ENCODE measurements at regions not wholly inside any gene's neighbourhood (a gene's known extent, or its start where the extent isn't known, plus 50 kb on each side); places are given as distances from the start of the nearest gene placed in this dataset.

DNA sequence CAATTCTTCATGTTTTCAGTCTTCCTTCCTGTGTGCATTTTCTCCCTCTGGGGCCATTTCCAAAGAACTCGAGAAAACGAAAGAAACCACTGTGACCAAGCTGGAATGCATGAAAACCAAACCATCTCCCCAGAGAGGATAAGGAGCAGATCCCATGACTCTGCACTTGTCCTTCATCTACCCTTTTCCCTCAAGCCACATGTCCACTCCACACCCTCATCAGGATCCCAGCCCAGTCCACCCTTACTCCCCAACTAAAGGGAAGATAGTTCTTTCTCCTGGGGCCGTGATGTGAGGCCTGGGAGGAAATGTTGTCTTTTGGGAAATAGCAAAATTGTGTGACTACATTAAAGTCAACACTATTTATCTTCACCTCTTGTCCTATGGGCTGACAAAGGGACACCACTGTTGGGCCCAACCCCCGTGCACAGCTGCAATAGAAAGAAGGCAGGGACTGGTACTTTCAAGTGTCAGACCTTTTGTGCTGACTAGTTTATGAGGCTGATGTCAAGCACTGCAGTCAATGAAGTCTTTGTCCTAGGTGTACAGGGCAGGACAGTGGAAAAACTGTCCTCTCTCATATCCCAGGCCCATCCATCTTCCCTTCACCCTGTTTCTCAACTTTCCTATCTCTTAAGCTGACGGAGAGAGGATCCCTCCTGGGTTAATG is 487.1 kb upstream of the NR2F2 start:
- H3K4me3 ChIP-seq = no peak overlapping the region
- TF ChIP-seq, protein P1, sequence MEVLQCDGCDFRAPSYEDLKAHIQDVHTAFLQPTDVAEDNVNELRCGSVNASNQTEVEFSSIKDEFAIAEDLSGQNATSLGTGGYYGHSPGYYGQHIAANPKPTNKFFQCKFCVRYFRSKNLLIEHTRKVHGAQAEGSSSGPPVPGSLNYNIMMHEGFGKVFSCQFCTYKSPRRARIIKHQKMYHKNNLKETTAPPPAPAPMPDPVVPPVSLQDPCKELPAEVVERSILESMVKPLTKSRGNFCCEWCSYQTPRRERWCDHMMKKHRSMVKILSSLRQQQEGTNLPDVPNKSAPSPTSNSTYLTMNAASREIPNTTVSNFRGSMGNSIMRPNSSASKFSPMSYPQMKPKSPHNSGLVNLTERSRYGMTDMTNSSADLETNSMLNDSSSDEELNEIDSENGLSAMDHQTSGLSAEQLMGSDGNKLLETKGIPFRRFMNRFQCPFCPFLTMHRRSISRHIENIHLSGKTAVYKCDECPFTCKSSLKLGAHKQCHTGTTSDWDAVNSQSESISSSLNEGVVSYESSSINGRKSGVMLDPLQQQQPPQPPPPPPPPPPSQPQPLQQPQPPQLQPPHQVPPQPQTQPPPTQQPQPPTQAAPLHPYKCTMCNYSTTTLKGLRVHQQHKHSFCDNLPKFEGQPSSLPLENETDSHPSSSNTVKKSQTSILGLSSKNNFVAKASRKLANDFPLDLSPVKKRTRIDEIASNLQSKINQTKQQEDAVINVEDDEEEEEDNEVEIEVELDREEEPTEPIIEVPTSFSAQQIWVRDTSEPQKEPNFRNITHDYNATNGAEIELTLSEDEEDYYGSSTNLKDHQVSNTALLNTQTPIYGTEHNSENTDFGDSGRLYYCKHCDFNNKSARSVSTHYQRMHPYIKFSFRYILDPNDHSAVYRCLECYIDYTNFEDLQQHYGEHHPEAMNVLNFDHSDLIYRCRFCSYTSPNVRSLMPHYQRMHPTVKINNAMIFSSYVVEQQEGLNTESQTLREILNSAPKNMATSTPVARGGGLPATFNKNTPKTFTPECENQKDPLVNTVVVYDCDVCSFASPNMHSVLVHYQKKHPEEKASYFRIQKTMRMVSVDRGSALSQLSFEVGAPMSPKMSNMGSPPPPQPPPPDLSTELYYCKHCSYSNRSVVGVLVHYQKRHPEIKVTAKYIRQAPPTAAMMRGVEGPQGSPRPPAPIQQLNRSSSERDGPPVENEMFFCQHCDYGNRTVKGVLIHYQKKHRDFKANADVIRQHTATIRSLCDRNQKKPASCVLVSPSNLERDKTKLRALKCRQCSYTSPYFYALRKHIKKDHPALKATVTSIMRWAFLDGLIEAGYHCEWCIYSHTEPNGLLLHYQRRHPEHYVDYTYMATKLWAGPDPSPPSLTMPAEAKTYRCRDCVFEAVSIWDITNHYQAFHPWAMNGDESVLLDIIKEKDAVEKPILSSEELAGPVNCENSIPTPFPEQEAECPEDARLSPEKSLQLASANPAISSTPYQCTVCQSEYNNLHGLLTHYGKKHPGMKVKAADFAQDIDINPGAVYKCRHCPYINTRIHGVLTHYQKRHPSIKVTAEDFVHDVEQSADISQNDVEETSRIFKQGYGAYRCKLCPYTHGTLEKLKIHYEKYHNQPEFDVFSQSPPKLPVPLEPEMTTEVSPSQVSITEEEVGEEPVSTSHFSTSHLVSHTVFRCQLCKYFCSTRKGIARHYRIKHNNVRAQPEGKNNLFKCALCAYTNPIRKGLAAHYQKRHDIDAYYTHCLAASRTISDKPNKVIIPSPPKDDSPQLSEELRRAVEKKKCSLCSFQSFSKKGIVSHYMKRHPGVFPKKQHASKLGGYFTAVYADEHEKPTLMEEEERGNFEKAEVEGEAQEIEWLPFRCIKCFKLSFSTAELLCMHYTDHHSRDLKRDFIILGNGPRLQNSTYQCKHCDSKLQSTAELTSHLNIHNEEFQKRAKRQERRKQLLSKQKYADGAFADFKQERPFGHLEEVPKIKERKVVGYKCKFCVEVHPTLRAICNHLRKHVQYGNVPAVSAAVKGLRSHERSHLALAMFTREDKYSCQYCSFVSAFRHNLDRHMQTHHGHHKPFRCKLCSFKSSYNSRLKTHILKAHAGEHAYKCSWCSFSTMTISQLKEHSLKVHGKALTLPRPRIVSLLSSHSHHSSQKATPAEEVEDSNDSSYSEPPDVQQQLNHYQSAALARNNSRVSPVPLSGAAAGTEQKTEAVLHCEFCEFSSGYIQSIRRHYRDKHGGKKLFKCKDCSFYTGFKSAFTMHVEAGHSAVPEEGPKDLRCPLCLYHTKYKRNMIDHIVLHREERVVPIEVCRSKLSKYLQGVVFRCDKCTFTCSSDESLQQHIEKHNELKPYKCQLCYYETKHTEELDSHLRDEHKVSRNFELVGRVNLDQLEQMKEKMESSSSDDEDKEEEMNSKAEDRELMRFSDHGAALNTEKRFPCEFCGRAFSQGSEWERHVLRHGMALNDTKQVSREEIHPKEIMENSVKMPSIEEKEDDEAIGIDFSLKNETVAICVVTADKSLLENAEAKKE (CRISPR knock-in tag; IDR thresholded peaks at IDR 0.05) = no peak
- TF ChIP-seq POLR2AphosphoS5 (IDR thresholded peaks at IDR 0.05; ENCODE audit: low read depth) (no peak), EZH2phosphoT487 (IDR thresholded peaks at IDR 0.05; ENCODE audit: unreplicated experiment) (no peak), EZH2 (IDR thresholded peaks at IDR 0.05; ENCODE audit: low read depth, unreplicated experiment) (no peak), NANOG (IDR thresholded peaks at IDR 0.05; ENCODE audit: borderline replicate concordance) (no peak), CREB1 (CRISPR knock-in tag; IDR thresholded peaks at IDR 0.05; ENCODE audit: low read depth) (no peak), JUNB (IDR thresholded peaks at IDR 0.05; ENCODE audit: unreplicated experiment) (no peak), ZNF331 (CRISPR knock-in tag; IDR thresholded peaks at IDR 0.05; ENCODE audit: low read depth) (no peak), ZNF114 (CRISPR knock-in tag; IDR thresholded peaks at IDR 0.05) (no peak), CTCF (conservative IDR thresholded peaks at IDR 0.05; ENCODE audit: low read depth in 2 of 2) (no peak), STAT1 (IDR thresholded peaks at IDR 0.05; ENCODE audit: unreplicated experiment) (no peak), REST (IDR thresholded peaks at IDR 0.05; ENCODE audit: unreplicated experiment) (no peak), ETS1 (IDR thresholded peaks at IDR 0.05) (no peak)
- ATAC-seq (no peak), DNase-seq (ENCODE audit: low spot score) (no peak)
- peaks cover 9% of the 10 kb centered on the region; the same call in 1 of the 2 replicates for H3K4me1 ChIP-seq (ENCODE audit: insufficient read depth)
- H3K9me2 ChIP-seq (ENCODE audit: insufficient read depth) = no peaks in the 10 kb centered on the region
- no peak overlapping the region for H3K27ac ChIP-seq (ENCODE audit: low read depth)
- H3K79me2 ChIP-seq (replicated peaks; ENCODE audit: insufficient read depth) = no peaks in the 10 kb centered on the region
- H3F3A ChIP-seq (replicated peaks; ENCODE audit: low read depth) = no peaks in the 10 kb centered on the region
- H3K4me2 ChIP-seq = no peak overlapping the region
- Mint-ChIP-seq H3K27me3 (ENCODE audit: insufficient read depth, low read depth, poor library complexity) (peaks cover 3% of the 10 kb centered on the region), H3K4me1 (peaks cover 12% of the 10 kb centered on the region; the same call in 2 of the 3 replicates), H3K9me3 (no peaks in the 10 kb centered on the region), H3K36me3 (ENCODE audit: low read depth) (no peaks in the 10 kb centered on the region), H3K4me3 (no peak overlapping the region), H3K27ac (no peak overlapping the region; the same call in 1 of the 2 replicates)
- no peaks in the 10 kb centered on the region for H3K36me3 ChIP-seq (ENCODE audit: insufficient read depth)
- H4K20me1 ChIP-seq (replicated peaks; ENCODE audit: insufficient read depth) = no peaks in the 10 kb centered on the region
- H3K27me3 ChIP-seq (ENCODE audit: insufficient read depth) = no peaks in the 10 kb centered on the region
- H2AFZ ChIP-seq = no peak overlapping the region
